Naive B cell (primary cell): ENCODE measurements at regions not wholly inside any gene's neighbourhood (a gene's known extent, or its start where the extent isn't known, plus 50 kb on each side); places are given as distances from the start of the nearest gene placed in this dataset.
A peak's percentile ranks its signal among the peaks of the same experiment; 100 is the strongest.
"Not testable (repeated sequence)": the region's sequence is repeated elsewhere in the genome, so short reads cannot be mapped to it uniquely, and the experiment has no call there.

Experiments used
- ATAC-seq, 2 donors: fragments of 150-1000 bp; cut with Tn5 transposase; 2 replicates each; pipeline ENCODE4 v1.10.0; 2021; ENCODE audit warnings: low read depth in 2 of 2, mild to moderate bottlenecking in 2 of 2, moderate library complexity in 2 of 2
- DNase-seq: peaks from one replicate; pipeline ENCODE4 v3.0.0; 2022
- H3K27ac Mint-ChIP-seq, 6 donors: one replicate each; pipeline ENCODE4 v1.8.0; 2020 to 2022; ENCODE audit warnings: mild to moderate bottlenecking in 6 of 6, mixed read lengths in 6 of 6, moderate library complexity in 5 of 6, inconsistent platforms in 2 of 6
- H3K27me3 Mint-ChIP-seq, 3 donors: one replicate each; pipeline ENCODE4 v1.8.0; 2021 to 2022; ENCODE audit warnings: mixed read lengths in 3 of 3, mild to moderate bottlenecking in 1 of 3
- H3K36me3 Mint-ChIP-seq, 2 donors: one replicate each; pipeline ENCODE4 v1.8.0; 2020 to 2022; ENCODE audit warnings: mixed read lengths in 2 of 2, inconsistent platforms in 1 of 2, mild to moderate bottlenecking in 1 of 2
- H3K4me1 Mint-ChIP-seq, 3 donors: one replicate each; pipeline ENCODE4 v1.8.0; 2020 to 2022; ENCODE audit warnings: mixed read lengths in 3 of 3, inconsistent platforms in 1 of 3, mild to moderate bottlenecking in 1 of 3, moderate library complexity in 1 of 3
- H3K4me3 Mint-ChIP-seq, 8 donors: one replicate each; pipeline ENCODE4 v1.8.0; 2020 to 2022; ENCODE audit warnings: mild to moderate bottlenecking in 8 of 8, mixed read lengths in 8 of 8, moderate library complexity in 8 of 8, inconsistent platforms in 2 of 8
- H3K9me3 Mint-ChIP-seq, 7 donors: one replicate each; pipeline ENCODE4 v1.8.0; 2020 to 2022; ENCODE audit warnings: mixed read lengths in 7 of 7, mild to moderate bottlenecking in 5 of 7, inconsistent platforms in 2 of 7, moderate library complexity in 1 of 7

DNA sequence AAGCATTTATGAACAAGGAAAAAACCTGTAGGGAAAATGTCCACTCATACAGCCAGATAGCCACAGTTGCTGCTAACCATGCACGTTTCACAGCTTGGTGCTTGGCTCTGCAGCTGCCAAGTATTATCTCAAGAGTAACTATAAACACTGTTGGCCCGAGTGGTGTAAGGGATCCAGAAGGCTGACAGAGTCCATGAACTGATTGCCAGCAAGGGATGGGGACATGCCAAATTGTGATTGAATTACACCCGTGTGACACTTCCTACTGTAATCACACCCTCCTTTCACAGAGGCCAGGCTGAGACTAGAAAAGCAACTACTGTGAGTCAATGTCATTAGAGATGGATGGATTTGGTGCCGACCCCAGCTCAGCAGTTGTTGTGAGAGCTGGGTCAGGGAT, 223.9 kb upstream of the ANKRD50 start:
- DNase-seq = no peak
- no peak for ATAC-seq

DNA sequence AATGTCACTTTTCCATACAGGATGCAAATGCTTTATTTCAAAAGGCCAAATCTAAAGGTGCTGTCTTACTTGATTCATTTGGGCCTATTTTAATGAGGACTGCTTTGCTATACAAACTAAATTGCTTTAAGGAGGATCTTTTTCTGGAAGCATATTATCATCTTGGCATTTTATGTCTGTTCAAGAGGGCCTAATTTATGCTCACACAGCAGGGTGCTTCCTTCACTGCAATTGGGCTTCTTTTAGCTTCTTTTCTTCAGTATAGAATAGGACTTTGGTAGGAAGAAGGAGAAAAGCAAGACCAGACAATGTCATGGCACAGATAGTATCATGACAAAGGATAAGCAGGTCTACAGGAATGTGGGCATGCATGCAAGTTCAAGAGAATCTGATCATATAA, 222.4 kb upstream of the ANKRD50 start:
- Mint-ChIP-seq H3K4me1 (no peaks in the 10 kb centered on the region), H3K27ac (no peak overlapping the region), H3K36me3 (no peaks in the 10 kb centered on the region), H3K27me3 (no peaks in the 10 kb centered on the region), H3K9me3 (peaks cover 0 to 6% (median 0%) of the 10 kb centered on the region in 7 donors), H3K4me3 (no peak overlapping the region)
- ATAC-seq (no peak), DNase-seq (no peak)

More for the DNA sequence above, 223.9 kb upstream of the ANKRD50 start:
- H3K9me3 Mint-ChIP-seq = peaks cover 0 to 6% (median 0%) of the 10 kb centered on the region in 7 donors
- no peaks in the 10 kb centered on the region for H3K36me3 Mint-ChIP-seq
- no peak overlapping the region for H3K27ac Mint-ChIP-seq
- H3K27me3 Mint-ChIP-seq = no peaks in the 10 kb centered on the region
- no peak overlapping the region for H3K4me3 Mint-ChIP-seq
- no peaks in the 10 kb centered on the region for H3K4me1 Mint-ChIP-seq

DNA sequence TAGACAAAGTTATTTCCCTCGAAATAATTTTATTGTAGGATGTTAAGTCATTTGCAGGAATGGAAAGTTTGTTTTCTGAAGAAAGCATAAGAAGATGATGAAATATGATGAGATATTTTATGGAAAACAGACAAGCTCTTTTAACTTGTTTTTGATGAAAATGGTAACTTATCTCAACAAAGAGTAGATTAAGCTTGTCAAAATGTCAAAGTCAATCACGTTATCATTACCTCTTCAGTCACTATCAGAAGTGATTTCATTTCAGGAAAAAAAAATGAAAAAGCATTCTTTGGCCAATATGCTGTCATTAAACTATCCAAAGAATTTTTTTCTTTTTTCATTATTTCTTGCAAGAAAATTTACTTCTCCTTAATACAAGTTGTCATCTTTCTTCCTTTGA, 221.0 kb upstream of the ANKRD50 start:
- Mint-ChIP-seq H3K4me3 (no peak overlapping the region), H3K9me3 (peaks cover 0 to 6% (median 0%) of the 10 kb centered on the region in 7 donors), H3K4me1 (no peaks in the 10 kb centered on the region), H3K27me3 (no peaks in the 10 kb centered on the region), H3K36me3 (no peaks in the 10 kb centered on the region), H3K27ac (no peak overlapping the region)
- ATAC-seq (no peak), DNase-seq (no peak)

DNA sequence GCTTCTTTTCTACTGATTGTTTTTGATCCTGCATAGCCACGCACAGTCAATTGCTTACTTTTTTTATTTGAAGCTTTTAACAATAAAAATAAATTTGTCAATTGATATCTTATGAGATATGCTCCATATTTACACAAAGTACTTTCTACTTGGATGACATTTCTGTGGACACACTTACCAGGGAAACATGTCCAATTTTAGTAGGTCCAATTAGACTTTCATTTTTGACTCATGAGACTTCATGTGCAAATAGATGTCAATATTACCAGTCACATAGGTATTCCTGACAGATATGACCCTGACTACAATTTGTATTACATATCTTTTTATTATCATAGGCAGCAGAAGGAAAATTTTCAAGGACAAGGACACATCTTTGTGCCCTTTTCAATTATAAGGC, 219.9 kb upstream of the ANKRD50 start:
- Mint-ChIP-seq H3K9me3 (peaks cover 0 to 9% (median 0%) of the 10 kb centered on the region in 7 donors), H3K27me3 (no peaks in the 10 kb centered on the region), H3K36me3 (no peaks in the 10 kb centered on the region), H3K4me3 (no peak overlapping the region), H3K4me1 (no peaks in the 10 kb centered on the region), H3K27ac (no peak overlapping the region)
- ATAC-seq (no peak), DNase-seq (no peak)

DNA sequence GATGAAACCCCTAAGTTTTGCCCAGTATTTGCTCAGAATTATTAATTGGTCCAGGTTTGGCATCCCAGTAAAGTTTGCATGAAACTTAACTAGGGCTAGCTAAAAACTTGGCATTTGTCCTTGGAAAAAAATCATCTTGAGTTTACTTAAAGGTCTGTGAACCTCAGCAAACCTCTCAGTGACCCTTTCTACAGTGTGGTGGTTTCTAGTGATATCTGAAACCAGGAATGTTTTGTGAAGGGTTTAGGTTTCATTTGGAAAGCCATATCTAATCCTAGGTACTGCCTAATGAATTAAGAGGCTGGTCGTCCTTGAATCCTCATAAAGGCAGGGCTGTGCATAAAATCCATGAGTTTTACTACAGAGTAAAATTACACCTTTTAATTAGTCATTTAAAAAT, 218.5 kb upstream of the ANKRD50 start:
- Mint-ChIP-seq H3K27ac (no peak overlapping the region), H3K4me3 (no peak overlapping the region), H3K4me1 (no peaks in the 10 kb centered on the region), H3K36me3 (no peaks in the 10 kb centered on the region), H3K9me3 (peaks cover 0 to 6% (median 0%) of the 10 kb centered on the region in 7 donors), H3K27me3 (no peaks in the 10 kb centered on the region)
- DNase-seq (no peak), ATAC-seq (no peak)

DNA sequence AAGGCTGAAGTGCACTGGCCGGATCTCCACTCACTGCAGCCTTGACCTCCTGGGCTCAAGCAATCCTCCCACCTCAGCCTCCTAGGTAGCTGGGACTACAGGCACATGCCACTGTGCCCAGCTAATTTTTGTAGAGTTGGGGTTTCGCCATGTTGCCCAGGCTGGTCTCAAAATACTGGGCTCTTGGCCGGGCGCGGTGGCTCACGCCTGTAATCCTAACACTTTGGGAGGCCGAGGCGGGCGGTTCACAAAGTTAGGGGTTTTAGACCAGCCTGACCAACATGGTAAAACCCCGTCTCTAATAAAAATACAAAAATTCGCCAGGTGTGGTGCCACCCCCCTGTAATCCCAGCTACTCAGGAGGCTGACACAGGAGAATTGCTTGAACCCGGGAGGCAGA, 210.2 kb upstream of the ANKRD50 start:
- not testable (repeated sequence) for H3K4me1 Mint-ChIP-seq, H3K9me3 Mint-ChIP-seq, DNase-seq, ATAC-seq, H3K36me3 Mint-ChIP-seq, H3K27me3 Mint-ChIP-seq, H3K4me3 Mint-ChIP-seq, H3K27ac Mint-ChIP-seq

DNA sequence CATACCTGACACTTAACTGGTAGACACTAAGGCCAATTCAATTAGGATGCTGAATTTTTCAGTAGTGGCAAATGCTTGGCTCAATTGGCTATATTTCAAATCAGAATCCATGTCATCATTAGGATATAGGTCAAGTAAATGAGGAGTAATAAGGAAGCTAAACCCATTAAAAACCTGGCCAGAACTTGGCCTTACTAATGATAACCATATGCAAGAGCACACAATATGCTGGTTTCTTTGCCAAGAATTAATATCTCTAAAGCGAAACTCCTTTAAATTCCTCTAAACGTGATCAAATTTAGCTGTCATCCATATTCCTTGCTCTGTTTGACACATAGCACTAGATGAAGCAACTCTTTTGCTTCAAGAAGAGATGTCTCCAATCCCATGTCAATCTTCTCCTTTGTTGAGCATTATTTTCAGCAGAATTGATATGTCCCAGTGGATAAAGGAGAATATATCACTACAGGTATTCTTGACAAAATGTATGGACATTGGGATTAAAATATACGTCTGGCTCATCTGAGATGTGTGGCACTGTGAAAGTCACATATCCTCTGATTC, 206.1 kb upstream of the ANKRD50 start:
- Mint-ChIP-seq H3K9me3 (peaks cover 0 to 5% (median 0%) of the 10 kb centered on the region in 7 donors), H3K27me3 (no peaks in the 10 kb centered on the region), H3K27ac (no peak overlapping the region), H3K36me3 (no peaks in the 10 kb centered on the region), H3K4me3 (no peak overlapping the region), H3K4me1 (no peaks in the 10 kb centered on the region)
- DNase-seq = no peak
- no peak for ATAC-seq

DNA sequence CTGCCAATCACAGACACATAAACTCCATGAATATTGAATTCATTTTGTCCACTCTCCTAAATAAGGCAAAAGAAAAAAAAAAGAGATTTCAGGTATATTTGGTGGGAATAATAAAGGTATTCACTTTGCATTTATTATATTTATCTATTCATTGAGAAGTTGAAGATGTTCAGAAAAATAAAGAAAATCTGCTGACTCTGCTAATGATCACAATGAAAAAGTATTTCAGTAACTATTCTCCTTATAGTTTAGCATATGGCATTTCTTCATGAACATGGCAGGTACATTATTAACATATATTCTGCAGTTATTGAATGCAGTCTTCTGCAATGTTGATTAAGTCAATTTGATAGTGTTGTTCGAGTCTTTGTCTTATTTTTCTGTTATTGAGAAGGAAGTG, 202.5 kb upstream of the ANKRD50 start:
- Mint-ChIP-seq H3K4me1 (no peaks in the 10 kb centered on the region), H3K36me3 (no peaks in the 10 kb centered on the region), H3K27ac (no peak overlapping the region), H3K4me3 (no peak overlapping the region), H3K9me3 (peaks cover 8 to 22% (median 17%) of the 10 kb centered on the region in 7 donors), H3K27me3 (no peaks in the 10 kb centered on the region)
- DNase-seq = no peak
- ATAC-seq = no peak

DNA sequence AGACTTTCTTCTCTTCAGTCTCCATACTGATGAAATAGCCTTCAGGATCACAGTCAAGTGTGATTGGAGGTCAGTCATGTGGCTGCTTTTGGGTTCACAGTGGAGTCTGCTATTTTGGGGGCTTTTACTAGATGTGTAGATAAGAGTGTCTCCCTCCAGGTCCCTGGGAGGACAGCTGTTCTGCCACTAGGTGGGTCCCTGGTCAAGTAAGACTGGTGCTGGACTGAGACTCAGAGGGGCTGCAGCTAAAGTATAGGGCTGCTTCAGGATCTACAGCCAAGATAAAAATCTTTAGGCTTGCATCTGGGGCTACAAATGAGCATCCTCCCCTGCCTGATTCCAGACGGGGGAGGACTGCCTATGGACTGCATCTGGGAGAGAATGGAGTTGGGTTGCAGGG, 200.7 kb upstream of the ANKRD50 start:
- Mint-ChIP-seq H3K27ac (no peak overlapping the region), H3K9me3 (peaks cover 8 to 22% (median 17%) of the 10 kb centered on the region in 7 donors), H3K4me3 (no peak overlapping the region), H3K27me3 (no peaks in the 10 kb centered on the region), H3K4me1 (no peaks in the 10 kb centered on the region), H3K36me3 (no peaks in the 10 kb centered on the region)
- no peak for ATAC-seq
- DNase-seq = no peak

DNA sequence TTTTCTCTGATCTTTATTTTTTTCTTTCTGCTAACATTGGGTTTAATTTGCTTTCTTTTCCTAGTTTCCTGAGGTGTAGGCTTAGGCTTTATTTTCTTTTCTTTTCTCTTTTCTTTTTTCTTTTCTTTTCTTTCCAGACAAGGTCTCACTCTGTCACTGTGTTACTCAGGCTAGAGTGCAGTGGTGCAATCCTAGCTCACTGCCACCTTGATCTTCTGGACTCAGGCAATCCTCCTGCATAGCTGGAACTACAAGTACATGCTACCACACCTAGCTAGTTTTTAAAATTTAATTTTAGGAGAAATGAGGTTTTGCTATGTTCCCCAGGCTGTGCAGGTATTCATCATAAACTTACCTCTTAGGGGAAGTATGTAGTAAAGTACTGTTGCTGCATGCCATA, 197.8 kb upstream of the ANKRD50 start:
- no peak for DNase-seq
- no peaks in the 10 kb centered on the region for H3K4me1 Mint-ChIP-seq
- no peaks in the 10 kb centered on the region for H3K36me3 Mint-ChIP-seq
- H3K9me3 Mint-ChIP-seq = peaks cover 8 to 22% (median 15%) of the 10 kb centered on the region in 7 donors
- H3K27me3 Mint-ChIP-seq = no peaks in the 10 kb centered on the region
- no peak for ATAC-seq
- no peak overlapping the region for H3K4me3 Mint-ChIP-seq
- H3K27ac Mint-ChIP-seq = peak overlapping the region in 1 of 6 donors; percentile 82

DNA sequence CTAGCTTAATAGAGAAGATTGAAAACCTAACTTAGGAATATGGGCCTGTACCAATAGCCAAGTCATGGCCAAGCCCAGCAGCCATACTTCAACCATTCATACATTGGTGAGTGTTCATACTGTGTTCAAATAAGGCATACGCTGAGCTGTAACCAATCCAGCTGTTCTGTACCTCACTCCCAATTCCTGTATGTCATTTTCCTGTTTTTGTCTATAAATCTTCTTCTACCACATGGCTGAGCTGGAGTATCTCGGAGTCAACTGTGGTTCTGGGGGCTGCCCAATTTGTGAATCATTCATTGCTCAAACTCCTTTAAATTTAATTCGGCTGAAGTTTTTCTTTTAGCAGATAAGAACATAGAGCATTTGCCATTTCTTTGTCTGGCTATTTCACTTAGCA, 195.3 kb upstream of the ANKRD50 start:
- DNase-seq (no peak), ATAC-seq (no peak)
- Mint-ChIP-seq H3K27ac (no peak overlapping the region), H3K36me3 (no peaks in the 10 kb centered on the region), H3K4me3 (no peak overlapping the region), H3K4me1 (no peaks in the 10 kb centered on the region), H3K27me3 (no peaks in the 10 kb centered on the region), H3K9me3 (peaks cover 8 to 16% (median 12%) of the 10 kb centered on the region in 7 donors)

DNA sequence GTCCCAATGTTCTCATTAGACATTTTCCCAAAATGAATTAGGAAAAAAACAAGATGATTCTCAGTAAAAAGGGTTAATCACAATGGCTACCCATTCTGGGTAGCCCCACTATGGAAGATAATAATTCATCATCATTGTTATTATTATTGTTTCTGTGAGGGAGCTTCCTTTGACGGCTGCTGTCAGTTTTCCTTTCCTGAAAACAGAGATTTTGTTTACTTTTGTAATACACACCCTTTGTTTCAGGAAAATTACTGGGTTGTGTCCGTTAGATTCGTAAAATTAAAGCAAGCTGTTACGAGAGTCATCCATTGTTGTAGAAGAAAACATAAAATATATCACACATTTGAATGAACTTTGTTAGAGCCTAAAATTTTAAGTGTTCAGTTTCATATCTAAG, 192.9 kb upstream of the ANKRD50 start:
- H3K4me1 Mint-ChIP-seq = no peaks in the 10 kb centered on the region
- DNase-seq (no peak), ATAC-seq (no peak)
- no peak overlapping the region for H3K27ac Mint-ChIP-seq
- no peaks in the 10 kb centered on the region for H3K27me3 Mint-ChIP-seq
- H3K36me3 Mint-ChIP-seq = no peaks in the 10 kb centered on the region
- peaks cover 0 to 5% (median 0%) of the 10 kb centered on the region in 7 donors for H3K9me3 Mint-ChIP-seq
- H3K4me3 Mint-ChIP-seq = no peak overlapping the region

DNA sequence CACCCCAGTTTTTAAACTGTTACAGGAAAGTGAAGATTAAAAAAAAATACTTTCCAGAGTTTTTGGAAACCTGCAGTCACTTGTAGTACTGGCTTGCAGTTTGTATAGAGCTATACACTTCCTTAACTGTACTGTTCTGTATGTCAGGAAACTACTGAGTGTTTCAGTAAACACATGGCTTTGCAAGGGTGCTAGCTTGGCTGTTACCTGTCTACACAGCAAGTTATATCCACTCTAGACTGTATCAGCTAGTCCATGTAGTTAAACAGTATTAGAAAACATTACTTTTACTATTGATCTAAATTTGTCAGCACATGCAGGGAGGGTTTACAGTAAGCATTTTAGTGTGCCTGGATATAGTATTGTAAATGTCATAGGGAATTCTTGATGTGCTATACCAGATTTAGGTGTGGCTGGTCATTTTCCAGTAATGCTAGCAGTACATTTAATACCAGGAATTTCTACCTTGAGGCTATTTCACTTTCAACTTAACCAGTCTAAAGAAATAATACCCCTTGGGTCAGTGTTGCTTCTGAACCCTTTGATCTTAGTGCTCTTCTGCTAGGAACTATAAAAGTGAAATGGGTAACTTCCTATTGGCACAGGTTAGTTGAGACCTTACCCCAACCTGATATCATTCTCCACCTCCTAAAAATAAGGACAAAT, 192.3 kb upstream of the ANKRD50 start:
- Mint-ChIP-seq H3K36me3 (no peaks in the 10 kb centered on the region), H3K27me3 (no peaks in the 10 kb centered on the region), H3K27ac (no peak overlapping the region), H3K9me3 (peaks cover 0 to 3% (median 0%) of the 10 kb centered on the region in 7 donors), H3K4me3 (no peak overlapping the region), H3K4me1 (no peaks in the 10 kb centered on the region)
- DNase-seq (no peak), ATAC-seq (no peak)

DNA sequence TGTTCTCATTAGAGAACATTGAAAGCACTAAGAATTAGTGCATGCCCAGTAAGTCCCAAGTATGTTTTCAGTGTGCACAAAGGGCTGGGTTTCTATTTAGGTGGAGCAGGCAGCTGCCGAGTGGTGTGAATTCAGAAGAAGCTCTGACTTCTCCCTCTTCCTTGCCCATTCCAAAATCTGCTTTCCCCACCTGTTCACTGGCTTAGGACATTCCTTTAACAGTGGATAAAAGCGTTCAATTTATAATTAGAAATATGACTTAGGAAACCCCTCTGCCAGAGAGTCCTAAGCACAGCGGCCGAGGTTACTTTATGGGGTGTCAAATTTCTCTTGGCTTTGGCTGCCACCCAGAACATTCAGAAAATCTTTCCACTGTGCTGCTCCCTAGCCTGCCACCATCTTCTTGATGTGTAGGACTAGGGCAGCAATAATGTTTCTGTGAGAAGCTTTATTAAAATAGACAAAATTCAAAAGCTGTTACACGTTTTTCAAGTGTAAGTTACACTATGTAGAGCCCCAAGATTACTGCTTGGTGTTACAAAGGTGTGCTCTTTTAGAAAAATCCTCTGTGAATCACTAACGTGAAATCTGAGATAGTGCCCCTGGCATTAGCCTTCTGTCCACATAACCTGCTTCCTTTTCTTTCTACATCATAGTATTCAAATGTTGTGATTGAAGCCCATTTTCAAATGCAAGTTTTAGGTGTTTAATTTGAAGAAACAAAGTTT, 191.6 kb upstream of the ANKRD50 start:
- Mint-ChIP-seq H3K4me3 (no peak overlapping the region), H3K4me1 (no peaks in the 10 kb centered on the region), H3K36me3 (no peaks in the 10 kb centered on the region), H3K9me3 (peaks cover 0 to 3% (median 0%) of the 10 kb centered on the region in 7 donors), H3K27me3 (no peaks in the 10 kb centered on the region), H3K27ac (no peak overlapping the region)
- ATAC-seq (no peak), DNase-seq (no peak)
